CD4-positive, alpha-beta T cell treated with Interferon alpha-2 for 1 hour (primary cell): ENCODE measurements at regions not wholly inside any gene's neighbourhood (a gene's known extent, or its start where the extent isn't known, plus 50 kb on each side); places are given as distances from the start of the nearest gene placed in this dataset.
"Not testable (repeated sequence)": the region's sequence is repeated elsewhere in the genome, so short reads cannot be mapped to it uniquely, and the experiment has no call there.

Experiments
- DNase-seq, 2 donors: peaks; one replicate each; pipeline ENCODE4 v3.0.0-alpha.2; 2020 to 2022

DNA sequence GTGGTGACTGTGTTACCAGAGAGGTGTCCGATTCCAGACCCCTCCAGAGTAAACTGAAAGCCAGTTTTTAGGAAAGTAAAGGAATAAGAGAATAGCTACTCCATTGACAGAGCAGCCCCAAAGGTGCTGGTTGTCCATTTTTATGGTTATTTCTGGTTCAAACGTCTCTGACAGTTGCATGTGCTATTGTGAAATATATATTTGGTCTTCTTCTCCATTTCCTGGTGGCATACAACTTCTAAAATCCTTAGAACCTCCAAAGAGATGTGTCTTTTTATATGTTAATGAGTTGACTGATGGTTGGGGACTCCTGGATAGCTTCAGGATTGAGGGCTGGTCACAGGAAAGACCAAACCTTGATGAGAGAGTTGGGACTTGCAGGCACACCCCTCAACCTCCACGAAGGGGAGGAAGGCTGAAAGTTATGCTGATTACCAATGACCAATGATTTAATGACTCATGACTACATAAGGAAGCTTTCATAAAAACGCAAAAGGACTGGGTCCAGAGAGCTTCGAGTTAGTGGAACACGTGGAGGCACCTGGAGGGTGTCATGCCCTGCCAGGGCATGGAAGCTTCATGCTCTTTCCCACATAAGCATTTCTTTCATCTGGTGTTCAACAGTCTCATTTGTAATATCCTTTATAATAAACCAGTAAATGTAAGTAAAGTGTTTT, 100.7 kb downstream of the SLC16A1 start:
- DNase-seq: no peak

DNA sequence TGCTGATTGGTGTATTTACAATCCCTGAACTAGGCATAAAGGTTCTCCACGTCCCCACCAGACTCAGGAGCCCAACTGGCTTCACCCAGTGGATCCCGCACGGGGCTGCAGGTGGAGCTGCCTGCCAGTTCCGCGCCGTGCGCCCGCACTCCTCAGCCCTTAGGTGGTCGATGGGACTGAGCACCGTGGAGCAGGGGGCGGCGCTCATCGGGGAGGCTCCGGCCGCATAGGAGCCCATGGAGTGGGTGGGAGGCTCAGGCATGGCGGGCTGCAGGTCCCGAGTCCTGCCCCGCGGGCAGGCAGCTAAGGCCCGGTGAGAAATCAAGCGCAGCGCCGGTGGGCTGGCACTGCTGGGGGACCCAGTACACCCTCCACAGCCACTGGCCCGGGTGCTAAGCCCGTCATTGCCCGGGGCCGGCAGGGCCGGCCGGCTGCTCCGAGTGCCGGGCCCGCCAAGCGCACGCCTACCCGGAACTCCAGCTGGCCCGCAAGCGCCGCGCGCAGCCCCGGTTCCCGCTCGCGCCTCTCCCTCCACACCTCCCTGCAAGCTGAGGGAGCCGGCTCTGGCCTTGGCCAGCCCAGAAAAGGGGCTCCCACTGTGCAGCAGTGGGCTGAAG, 101.5 kb downstream of the SLC16A1 start:
- DNase-seq: not testable (repeated sequence)

DNA sequence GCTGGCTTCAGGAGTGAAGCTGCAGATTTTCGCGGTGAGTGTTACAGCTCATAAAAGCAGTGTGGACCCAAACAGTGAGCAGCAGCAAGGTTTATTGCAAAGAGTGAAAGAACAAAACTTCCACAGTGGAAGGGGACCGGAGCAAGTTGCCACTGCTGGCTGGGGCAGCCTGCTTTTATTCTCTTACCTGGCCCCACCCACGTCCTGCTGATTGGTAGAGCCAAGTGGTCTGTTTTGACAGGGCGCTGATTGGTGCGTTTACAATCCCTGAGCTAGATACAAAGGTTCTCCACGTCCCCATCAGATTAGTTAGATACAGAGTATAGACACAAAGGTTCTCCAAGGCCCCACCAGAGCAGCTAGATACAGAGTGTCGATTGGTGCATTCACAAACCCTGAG, 102.1 kb downstream of the SLC16A1 start:
- DNase-seq: not testable (repeated sequence)

DNA sequence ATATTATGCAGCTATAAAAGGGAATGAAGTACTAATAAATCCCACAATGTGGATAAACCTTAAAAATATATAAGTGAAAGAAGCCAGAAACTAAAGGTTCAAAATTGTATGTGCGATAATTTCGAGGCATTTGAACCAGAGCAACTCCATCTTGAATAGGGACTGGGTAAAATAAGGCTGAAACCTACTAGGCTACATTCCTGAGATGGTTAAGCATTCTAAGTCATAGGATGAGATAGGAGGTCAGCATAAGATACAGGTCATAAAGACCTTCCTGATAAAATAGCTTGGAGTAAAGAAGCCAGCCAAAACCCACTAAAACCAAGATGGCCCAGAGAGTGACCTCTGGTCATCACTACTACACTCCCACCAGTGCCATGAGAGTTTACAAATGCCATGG, 103.1 kb downstream of the SLC16A1 start:
- no peak for DNase-seq

DNA sequence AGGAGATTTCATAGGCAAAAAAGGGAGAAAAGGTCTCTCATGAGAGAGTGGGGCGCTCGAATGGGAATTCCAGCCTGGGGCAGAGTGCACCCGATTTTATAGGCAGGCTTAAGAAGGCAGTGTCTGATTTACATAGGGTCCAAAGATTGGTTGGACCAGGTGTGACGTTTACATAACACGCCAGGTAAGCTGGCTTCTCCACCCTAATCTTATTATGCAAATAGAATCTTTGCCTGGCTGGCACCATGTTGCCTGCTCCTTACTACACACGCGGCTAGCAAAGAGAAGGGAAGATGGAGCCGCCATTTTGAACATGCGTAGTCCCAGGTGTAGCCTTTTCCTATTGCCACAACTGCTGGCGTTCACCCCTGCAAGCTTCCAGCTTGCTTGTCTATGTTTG, 103.7 kb downstream of the SLC16A1 start:
- no peak for DNase-seq

DNA sequence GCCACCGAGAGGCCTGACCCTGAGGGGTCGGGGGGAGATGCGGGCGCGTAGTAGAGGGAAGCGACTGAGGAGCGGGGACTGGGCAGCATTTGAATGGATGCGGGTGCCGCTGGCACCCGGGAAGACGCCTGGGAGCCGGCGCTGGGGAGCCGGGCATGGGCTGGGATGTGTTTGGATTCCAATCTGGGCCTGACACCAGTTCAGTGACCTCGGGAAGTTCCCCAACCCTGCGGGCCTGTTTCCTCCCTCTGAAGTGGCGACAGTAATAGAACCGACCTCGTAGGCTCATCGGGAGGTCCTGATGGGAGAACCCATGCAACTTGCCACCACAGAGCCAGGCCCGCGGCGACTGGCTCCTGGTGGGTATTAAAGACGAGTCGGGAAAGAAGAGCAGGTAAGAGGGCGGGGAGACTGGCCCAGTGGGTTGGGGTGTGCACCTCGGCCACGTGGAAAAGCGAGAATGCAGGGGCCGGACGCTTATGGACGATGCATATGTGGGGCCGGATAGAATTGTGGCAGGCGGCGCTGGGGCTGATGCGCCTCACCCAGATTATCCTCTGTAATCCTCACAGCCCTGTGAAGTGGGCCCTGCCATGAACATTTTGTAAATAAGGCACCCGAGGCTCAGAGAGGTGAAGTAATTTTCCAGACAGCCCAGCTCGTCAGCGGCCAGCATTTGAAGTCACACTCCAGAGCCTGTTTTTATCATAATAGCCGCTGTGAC, 105.8 kb downstream of the SLC16A1 start:
- no peak for DNase-seq

DNA sequence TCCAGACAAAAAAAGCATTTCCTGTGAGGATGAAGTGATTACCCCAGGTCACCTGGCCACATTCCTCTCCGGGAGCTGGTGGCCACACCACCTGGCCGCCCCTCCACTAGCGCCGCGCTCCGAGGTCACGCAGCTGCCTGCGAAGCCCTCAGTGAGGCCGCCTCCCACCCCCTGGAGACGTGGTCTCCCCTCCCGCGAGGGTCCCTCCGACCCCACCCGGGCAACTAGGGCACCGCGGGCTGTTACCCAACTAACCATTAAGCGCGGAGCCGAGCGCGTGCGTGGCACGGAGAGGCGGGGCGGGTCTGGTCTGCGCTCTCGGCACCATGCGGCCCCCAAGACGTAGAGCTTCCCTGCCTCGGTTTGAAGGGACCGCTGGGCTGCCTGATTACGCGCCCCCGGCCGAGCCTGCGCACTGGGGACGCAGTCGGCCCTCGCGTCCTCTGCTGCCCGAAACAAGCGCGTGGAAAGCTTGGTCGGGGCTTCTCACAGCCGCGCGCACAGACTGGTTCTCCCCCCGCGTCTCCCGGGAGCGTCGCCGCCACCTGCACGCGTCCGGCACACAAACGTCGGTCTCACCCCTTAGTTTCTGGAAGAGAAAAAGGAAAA, 106.5 kb downstream of the SLC16A1 start:
- no peak for DNase-seq

DNA sequence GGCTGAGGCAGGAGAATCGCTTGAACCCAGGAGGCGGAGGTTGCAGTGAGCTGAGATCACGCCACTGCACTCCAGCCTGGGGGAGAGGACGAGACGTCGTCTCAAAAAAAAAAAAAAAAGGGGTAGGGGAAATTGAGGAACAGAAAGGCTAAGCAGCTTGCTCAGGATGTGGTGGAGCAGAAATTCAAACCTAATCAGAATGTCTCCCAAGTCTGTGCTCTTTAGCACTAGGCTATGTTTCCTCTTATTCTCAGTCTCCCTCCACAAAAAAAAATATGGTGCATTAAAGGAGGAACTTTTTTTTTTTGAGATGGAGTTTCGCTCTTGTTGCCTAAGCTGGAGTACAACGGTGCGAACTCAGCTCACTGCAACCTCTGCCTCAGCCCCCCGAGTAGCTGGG, 114.2 kb downstream of the SLC16A1 start:
- DNase-seq: peak in 1 of 2 donors; percentile 7

DNA sequence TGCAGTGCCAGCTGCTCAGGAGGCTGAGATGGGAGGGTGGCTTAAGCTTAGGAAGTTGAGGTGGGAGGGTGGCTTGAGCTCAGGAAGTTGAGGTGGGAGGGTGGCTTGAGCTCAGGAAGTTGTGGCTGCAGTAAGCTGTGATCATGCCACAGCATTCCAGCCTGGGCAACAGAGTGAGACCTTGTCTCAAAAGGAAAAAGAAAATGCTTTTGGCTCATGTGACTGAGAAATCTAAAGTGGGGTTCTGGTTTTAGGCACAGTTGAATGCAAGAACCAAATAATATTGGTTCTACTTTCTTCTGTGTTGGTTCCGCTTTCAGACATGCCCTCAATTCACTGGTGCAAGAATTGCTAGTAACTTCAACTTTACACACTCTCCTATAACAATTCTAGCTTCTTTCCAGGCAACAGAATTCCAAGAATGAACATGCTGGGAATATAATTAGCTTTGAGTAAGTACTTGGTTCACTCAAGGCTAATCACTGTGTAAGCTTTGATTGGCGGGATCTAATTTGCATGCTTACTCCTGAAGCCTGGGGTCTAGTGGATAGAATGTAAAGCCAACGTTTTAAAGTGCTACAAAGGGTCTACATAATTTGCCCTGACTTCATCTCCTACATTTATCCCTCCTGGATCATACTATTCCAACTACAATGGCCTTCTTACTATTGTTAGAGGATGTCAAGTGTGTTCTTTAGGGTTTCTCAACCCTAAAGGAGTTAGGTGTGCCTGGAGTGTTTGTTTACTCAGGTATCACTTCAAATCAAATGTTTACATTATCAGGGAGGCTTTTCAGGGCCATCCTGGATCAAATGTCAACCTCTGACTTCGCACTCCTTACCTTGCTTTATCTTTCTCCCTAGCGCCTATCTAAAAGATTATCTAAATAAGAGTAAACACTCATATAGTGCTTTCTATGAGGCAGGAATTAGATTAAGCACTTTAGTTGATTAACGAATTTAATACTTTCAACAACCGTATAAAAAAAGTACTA, 115.1 kb downstream of the SLC16A1 start:
- DNase-seq: no peak

DNA sequence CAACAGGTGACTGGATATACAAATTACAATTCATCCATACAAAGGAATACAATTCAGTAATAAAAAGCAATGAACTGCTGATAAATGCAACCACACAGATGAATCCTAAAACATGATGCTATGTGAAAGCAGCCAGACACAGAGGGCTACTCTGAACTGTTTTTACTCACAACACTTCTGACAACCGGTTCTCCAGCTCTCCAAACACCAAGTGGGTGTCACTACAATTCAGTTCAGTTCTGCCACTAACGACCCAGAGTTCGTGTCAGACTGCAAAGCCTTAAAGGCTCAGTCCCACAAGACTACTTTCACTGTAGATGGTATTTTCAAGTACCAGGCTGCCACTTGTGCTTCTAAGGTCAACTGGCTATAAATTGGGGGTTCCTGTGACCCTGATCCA, 119.4 kb downstream of the SLC16A1 start:
- no peak for DNase-seq

DNA sequence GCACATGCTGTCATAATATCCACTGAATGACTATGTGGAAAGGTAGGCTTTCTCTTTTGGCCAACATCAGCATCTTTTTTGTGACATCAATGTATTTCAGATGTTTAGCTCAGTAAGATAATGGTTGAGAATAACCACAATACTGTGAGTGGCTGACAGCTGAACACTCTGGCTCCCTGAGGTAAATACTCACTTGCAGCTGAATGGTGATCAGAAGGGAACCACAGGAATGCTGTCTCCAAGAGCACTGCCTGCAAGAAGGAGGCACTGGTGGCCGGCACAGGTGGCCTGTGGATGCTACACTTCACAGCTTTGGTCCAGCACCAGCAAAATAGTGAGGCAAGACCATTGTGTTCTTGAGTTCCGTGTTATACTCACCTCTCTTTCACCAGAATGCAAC, 118.7 kb upstream of the PPM1J start:
- DNase-seq: no peak

DNA sequence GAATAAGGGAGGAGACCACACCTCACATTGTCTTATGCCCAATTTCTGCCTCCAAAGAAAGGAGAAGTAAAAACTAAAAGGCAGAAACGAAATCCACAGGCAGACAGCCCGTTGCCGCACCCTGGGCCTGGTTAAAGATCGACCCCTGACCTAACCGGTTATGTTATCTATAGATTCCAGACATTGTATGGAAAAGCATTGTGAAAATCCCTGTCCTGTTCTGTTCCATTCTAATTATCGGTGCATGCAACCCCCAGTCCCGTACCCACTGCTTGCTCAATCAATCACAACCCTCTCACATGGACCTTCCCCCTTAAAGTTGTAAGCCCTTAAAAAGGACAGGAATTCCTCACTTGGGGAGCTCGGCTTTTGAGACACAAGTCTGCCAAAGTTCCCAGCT, 117.1 kb upstream of the PPM1J start:
- not testable (repeated sequence) for DNase-seq

DNA sequence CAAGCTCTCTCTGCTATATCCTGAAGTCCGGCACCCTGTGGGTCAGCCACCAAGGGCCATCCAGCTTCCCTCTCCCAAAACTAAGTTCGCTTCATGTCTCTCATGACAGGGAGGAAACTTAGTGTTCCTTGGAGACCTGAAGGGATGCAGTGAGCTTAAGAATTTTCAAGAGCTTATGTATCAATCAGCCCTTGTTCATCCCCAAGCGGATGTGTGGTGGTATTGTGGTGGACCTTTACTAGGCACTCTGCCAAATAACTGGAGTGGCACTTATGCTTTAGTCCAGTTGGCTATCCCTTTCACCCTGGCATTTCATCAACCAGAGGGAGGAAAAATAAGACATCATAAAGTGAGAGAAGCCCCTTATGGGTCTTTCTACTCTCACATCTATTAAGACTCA, 114.6 kb upstream of the PPM1J start:
- not testable (repeated sequence) for DNase-seq

DNA sequence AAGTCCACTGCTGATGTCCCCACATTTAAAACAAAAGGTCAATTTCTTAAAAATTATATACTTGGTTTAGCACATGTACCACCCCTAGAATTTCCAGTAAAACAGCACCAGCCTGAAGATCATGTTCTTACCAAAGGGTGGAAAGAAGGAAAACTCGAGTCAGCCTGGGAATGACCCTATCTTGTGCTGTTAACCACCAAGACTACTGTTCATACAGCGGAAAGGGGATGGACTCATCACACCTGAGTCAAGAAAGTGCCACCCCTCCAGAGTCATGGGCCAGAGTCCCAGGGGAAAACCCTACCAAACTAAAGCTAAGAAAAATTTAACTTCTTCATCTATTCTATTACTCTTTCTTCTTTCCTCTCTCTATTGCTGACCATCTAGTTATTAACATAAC, 113.6 kb upstream of the PPM1J start:
- no peak for DNase-seq

DNA sequence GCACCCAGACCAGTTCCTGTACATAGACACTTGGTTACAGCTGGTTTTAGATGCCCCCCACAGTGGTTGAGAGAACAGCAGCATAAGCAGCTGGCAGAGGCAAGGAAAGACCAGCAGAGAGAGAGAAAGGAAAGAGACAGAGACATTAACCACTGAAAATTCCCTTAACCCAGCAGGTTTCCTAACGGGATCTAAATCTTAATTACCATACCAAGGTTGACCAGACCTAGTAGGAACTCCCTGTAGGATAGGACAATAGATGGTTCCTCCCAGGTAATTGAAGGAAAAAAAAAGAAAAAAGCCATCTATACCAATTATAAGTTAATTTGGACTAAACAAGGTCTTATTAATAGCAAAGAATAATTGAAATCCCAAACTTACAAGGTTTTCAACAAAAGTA, 112.3 kb upstream of the PPM1J start:
- DNase-seq: not testable (repeated sequence)

DNA sequence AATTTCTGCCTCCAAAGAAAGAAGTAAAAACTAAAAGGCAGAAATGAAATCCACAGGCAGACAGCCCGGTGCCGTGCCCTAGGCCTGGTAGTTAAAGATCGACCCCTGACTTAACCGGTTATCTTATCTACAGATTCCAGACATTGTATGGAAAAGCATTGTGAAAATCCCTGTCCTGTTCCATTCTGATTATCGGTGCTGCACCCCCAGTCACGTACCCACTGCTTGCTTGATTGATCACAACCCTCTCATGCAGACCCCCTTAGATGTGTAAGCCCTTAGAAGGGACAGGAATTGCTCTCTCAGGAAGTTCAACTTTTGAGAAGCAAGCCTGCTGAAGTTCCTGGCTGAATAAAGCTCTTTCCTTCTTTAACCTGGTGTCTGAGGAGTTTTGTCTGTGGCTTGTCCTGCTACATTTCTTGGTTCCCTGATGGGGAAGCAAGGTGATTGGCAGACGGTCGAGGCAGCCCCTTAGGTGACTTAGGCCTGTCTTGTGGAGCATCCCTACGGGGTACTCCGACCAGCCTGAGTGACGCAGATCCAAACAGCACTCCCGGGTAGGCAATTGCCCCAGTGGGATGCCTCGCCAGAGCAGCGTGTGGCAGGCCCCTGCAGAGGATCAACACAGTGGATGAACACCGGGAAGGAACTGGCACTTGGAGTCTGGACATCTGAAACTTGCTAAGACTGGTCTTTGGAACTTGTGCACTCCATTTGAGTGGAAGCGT, 111.2 kb upstream of the PPM1J start:
- no peak for DNase-seq

DNA sequence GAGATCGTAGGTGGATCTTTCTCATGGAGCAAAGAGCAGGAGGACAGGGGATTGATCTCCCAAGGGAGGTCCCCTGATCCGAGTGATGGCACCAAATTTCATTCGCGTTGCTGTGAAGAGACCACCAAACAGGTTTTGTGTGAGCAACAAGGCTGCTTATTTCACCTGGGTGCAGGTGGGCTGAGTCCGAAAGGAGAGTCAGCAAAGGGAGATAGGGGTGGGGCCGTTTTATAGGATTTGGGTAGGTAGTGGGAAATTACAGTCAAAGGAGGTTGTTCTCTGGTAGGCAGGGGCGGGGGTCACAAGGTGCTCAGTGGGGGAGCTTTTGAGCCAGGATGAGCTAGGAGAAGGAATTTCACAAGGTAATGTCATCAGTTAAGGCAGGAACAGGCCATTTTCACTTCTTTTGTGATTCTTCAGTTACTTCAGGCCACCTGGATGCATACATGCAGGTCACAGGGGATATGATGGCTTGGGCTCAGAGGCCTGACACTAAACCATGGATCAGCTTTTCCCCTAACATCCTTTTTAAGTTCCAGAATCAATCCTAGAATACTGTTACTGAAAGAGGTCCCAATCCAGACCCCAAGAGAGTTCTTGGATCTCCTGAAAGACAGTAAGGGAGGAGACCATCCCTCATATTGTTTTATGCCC, 110.6 kb upstream of the PPM1J start:
- DNase-seq: not testable (repeated sequence)

DNA sequence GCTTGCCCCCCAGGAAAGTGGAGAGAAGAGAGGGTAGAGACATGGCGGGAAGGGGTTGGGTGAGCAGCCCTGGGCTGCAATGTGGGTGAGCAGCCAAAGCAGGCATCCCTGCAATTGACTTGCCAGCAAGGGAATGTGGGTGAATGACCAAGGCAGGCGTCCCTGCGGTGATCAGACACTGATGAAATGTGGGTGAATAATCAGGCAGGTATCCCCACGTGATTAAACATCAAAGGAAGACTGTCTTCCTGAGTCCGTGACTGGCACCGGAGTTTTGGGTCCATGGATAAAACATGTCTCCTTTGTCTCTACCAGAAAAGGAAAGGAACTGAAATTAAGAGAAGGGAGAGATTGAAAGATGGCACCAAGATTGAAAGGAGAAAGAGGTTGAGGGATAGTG, 109.9 kb upstream of the PPM1J start:
- DNase-seq: not testable (repeated sequence)

DNA sequence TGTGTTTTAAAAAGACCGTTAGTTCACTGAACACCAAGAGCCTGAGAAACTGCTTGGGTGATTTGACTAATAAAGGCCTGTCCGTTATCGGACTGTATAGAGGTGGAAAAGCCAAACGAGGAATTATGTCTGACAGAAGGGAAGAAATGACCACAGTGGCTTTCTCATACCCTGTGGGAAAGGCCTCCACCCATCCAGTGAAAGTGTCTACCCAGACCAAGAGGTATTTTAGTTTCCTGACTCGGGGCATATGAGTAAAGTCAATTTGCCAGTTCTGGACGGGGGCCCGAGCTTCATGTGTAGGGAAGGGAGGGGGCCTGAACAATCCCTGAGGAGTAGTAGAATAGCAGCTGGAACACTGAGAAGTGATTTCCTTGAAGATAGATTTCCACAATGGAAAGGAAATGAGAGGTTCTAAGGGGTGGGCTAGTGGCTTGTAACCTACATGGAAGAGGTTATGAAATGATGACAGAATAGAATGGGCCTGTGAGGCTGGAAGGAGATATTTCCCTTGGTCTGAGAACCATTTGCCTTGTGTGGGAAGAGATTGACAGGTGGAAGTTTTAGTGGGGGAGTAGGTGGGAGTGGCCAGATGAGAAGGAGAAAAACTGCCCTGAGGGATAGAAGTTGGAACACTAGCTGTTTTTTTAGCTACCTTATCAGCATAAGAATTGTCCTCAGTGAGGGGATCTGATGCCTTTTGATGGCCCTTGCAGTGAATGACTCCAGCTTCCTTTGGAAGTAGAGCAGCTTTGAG, 106.4 kb upstream of the PPM1J start:
- DNase-seq: not testable (repeated sequence)

DNA sequence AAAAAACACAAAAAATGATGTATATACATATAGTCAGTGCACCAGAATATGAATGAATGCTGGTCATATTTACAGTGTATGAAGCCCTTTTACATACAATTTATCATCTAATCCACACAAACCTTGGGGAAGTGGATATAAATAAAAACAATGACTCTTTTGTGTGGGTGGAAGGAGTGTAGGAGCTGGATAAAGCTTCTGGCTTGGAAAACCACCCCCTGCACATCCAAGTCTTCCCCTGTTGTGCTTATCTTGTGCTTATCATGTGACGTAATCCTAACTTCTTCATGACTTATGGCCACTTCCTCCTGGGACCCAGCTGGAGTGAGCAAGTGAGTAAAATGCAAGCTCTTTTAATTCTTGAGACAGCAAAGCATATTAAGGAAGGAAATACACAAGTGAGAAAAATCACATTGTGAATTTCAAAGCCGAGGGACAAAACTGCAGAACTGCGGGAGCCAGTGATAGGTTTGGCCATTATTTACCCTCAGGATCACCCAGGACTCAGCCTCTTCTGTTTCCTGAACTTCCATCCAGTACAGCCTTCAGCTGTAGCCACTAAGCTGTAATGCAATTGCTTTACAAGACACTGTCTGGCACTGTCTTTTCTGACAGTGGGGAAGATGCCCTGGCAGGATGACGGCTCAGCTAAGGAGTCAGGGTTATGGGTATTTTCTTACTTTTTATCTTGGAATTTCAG, 104.0 kb upstream of the PPM1J start:
- peak in 1 of 2 donors; percentile 6 for DNase-seq
